GM23248 (cell line): ENCODE measurements at regions not wholly inside any gene's neighbourhood (a gene's known extent, or its start where the extent isn't known, plus 50 kb on each side); places are given as distances from the start of the nearest gene placed in this dataset.

Experiments
- DNase-seq: peaks from one replicate; pipeline ENCODE4 v3.0.0-alpha.2; 2015
- H2AFZ ChIP-seq: fragments of 200-600 bp; sonication (generic); 2 replicates; pipeline ENCODE4 v1.6.1; 2016; ENCODE audit warnings: antibody characterized with exemption
- H3F3A ChIP-seq: fragments of 200-600 bp; sonication (generic); 2 replicates; pipeline ENCODE4 v1.6.1; 2016; ENCODE audit warnings: mild to moderate bottlenecking, antibody characterized with exemption, mixed run types; ENCODE audit not compliant: insufficient read depth
- H3K27ac ChIP-seq: fragments of 200-600 bp; sonication (generic); 2 replicates; pipeline ENCODE4 v1.5.1; 2016; ENCODE audit warnings: mild to moderate bottlenecking
- H3K27me3 ChIP-seq: fragments of 200-600 bp; sonication (generic); replicated peaks from 2 replicates; pipeline ENCODE4 v1.6.1; 2016; ENCODE audit warnings: mild to moderate bottlenecking; ENCODE audit not compliant: insufficient read depth
- H3K36me3 ChIP-seq: fragments of 200-600 bp; sonication (generic); 2 replicates; pipeline ENCODE4 v1.6.1; 2016; ENCODE audit warnings: low read depth, mild to moderate bottlenecking
- H3K4me1 ChIP-seq: fragments of 200-600 bp; sonication (generic); 2 replicates; pipeline ENCODE4 v1.6.1; 2016; ENCODE audit warnings: mild to moderate bottlenecking; ENCODE audit not compliant: insufficient read depth
- H3K4me2 ChIP-seq: fragments of 200-600 bp; sonication (generic); one replicate; pipeline ENCODE4 v1.6.1; 2016; ENCODE audit warnings: mild to moderate bottlenecking; ENCODE audit not compliant: unreplicated experiment
- H3K4me3 ChIP-seq: fragments of 200-600 bp; sonication (generic); 2 replicates; pipeline ENCODE4 v1.5.1; 2016; ENCODE audit warnings: mild to moderate bottlenecking
- H3K79me2 ChIP-seq: fragments of 200-600 bp; sonication (generic); 2 replicates; pipeline ENCODE4 v1.6.1; 2016; ENCODE audit warnings: mild to moderate bottlenecking; ENCODE audit not compliant: insufficient read depth
- H3K9ac ChIP-seq: fragments of 200-600 bp; sonication (generic); 2 replicates; pipeline ENCODE4 v1.6.1; 2016; ENCODE audit warnings: mild to moderate bottlenecking
- H3K9me2 ChIP-seq: fragments of 200-600 bp; sonication (generic); 2 replicates; pipeline ENCODE4 v1.6.1; 2016; ENCODE audit warnings: mixed run types, mild to moderate bottlenecking, moderate library complexity; ENCODE audit not compliant: insufficient read depth
- H3K9me3 ChIP-seq: fragments of 200-600 bp; sonication (generic); one replicate; pipeline ENCODE4 v1.6.1; 2017; ENCODE audit warnings: low read depth
- H4K20me1 ChIP-seq: fragments of 200-600 bp; sonication (generic); 2 replicates; pipeline ENCODE4 v1.6.0; 2016; ENCODE audit not compliant: insufficient read depth
- EZH2 ChIP-seq: fragments of 200-600 bp; sonication (generic); IDR thresholded peaks from 2 replicates; pipeline ENCODE4 v1.6.1; 2018; ENCODE audit warnings: antibody characterized with exemption, mild to moderate bottlenecking; ENCODE audit not compliant: insufficient read depth, poor library complexity, severe bottlenecking
- EZH2phosphoT487 ChIP-seq: fragments of 200-600 bp; sonication (generic); IDR thresholded peaks from 2 replicates; pipeline ENCODE4 v1.6.1; 2018; ENCODE audit warnings: antibody characterized with exemption, moderate library complexity, mild to moderate bottlenecking, low read depth; ENCODE audit not compliant: insufficient read depth
- WGBS, 2 experiments: methylation state at CpG; one replicate each; pipeline ENCODE4 v1.1.6; 2015 to 2017; ENCODE audit warnings: low lambda C conversion rate in 2 of 2, low coverage in 1 of 2; ENCODE audit errors: missing lambda C conversion rate in 2 of 2; 5-methylcytosine and 5-hydroxymethylcytosine counted together
- in situ Hi-C: fragments of 300-500 bp; cut with MboI; formaldehyde crosslinking; loops from 2 replicates; pipeline ENCODE4 v1.15.0; 2020

GRCh38 chr10:3415878-3416605 is 243.5 kb upstream of the PITRM1 start:
- Histone ChIP-seq H3K9ac (no peak overlapping the region), H3K27me3 (no peaks in the 10 kb centered on the region)

GRCh38 chr10:3415038-3415736 is 242.6 kb upstream of the PITRM1 start:
- WGBS, 2 experiments = 82 to 86% methylated on average over 21 of the region's 21 CpGs
- Histone ChIP-seq H3K9me2 (no peaks in the 10 kb centered on the region), H4K20me1 (no peaks in the 10 kb centered on the region), H3K9me3 (no peaks in the 10 kb centered on the region), H3K27ac (no peak overlapping the region), H3K9ac (no peak overlapping the region), H3K4me1 (no peaks in the 10 kb centered on the region), H3K4me3 (no peak overlapping the region), H3K79me2 (no peaks in the 10 kb centered on the region), H3F3A (no peaks in the 10 kb centered on the region), H2AFZ (no peak overlapping the region), H3K4me2 (no peak overlapping the region), H3K27me3 (no peaks in the 10 kb centered on the region), H3K36me3 (no peaks in the 10 kb centered on the region)
- no peak for DNase-seq
- TF ChIP-seq EZH2phosphoT487 = no peak
- TF ChIP-seq EZH2 = no peak
- in situ Hi-C loops = no loop called here

More at GRCh38 chr10:3415878-3416605, 243.5 kb upstream of the PITRM1 start:
- no peak overlapping the region for H2AFZ ChIP-seq
- no peaks in the 10 kb centered on the region for H3F3A ChIP-seq
- H3K4me3 ChIP-seq = no peak overlapping the region
- no peaks in the 10 kb centered on the region for H3K9me3 ChIP-seq
- no peak overlapping the region for H3K27ac ChIP-seq
- H3K36me3 ChIP-seq = no peaks in the 10 kb centered on the region
- in situ Hi-C loops = no loop called here
- H3K9me2 ChIP-seq = no peaks in the 10 kb centered on the region
- H3K4me2 ChIP-seq = no peak overlapping the region
- DNase-seq = no peak
- TF ChIP-seq EZH2 = no peak
- TF ChIP-seq EZH2phosphoT487 = no peak
- no peaks in the 10 kb centered on the region for H4K20me1 ChIP-seq
- no peaks in the 10 kb centered on the region for H3K79me2 ChIP-seq
- 76 to 83% methylated on average over 17 of the region's 17 CpGs for WGBS, 2 experiments
- H3K4me1 ChIP-seq = no peaks in the 10 kb centered on the region

- Histone ChIP-seq H3K79me2 (no peaks in the 10 kb centered on the region), H2AFZ (no peak overlapping the region), H3K4me2 (no peak overlapping the region), H4K20me1 (no peaks in the 10 kb centered on the region), H3K27me3 (no peaks in the 10 kb centered on the region), H3K4me1 (no peaks in the 10 kb centered on the region), H3K27ac (no peak overlapping the region), H3F3A (no peaks in the 10 kb centered on the region), H3K9me2 (no peaks in the 10 kb centered on the region), H3K36me3 (no peaks in the 10 kb centered on the region), H3K4me3 (no peak overlapping the region), H3K9me3 (no peaks in the 10 kb centered on the region), H3K9ac (no peak overlapping the region)
- DNase-seq = no peak
- in situ Hi-C loops = no loop called here
- TF ChIP-seq EZH2phosphoT487 (no peak), EZH2 (no peak)
- 89% methylated on average over 10 of the region's 10 CpGs for WGBS, 2 experiments
Measured at GRCh38 chr10:3414667-3415023, 242.1 kb upstream of the PITRM1 start.

GRCh38 chr10:3413937-3414666 is 241.5 kb upstream of the PITRM1 start:
- Histone ChIP-seq H3K9ac (no peak overlapping the region), H3K4me2 (no peak overlapping the region), H3K27me3 (no peaks in the 10 kb centered on the region), H3K79me2 (no peaks in the 10 kb centered on the region), H3F3A (no peaks in the 10 kb centered on the region), H3K4me3 (no peak overlapping the region), H3K4me1 (no peaks in the 10 kb centered on the region), H3K9me3 (no peaks in the 10 kb centered on the region), H3K27ac (no peak overlapping the region), H4K20me1 (no peaks in the 10 kb centered on the region), H3K36me3 (no peaks in the 10 kb centered on the region), H2AFZ (no peak overlapping the region), H3K9me2 (no peaks in the 10 kb centered on the region)
- 86 to 87% methylated on average over 23 of the region's 23 CpGs for WGBS, 2 experiments
- in situ Hi-C loops = no loop called here
- no peak for DNase-seq
- TF ChIP-seq EZH2 (no peak), EZH2phosphoT487 (no peak)
